ENCODE measurements at regions not wholly inside any gene's neighbourhood (a gene's known extent, or its start where the extent isn't known, plus 50 kb on each side); places are given as distances from the start of the nearest gene placed in this dataset.

DNA sequence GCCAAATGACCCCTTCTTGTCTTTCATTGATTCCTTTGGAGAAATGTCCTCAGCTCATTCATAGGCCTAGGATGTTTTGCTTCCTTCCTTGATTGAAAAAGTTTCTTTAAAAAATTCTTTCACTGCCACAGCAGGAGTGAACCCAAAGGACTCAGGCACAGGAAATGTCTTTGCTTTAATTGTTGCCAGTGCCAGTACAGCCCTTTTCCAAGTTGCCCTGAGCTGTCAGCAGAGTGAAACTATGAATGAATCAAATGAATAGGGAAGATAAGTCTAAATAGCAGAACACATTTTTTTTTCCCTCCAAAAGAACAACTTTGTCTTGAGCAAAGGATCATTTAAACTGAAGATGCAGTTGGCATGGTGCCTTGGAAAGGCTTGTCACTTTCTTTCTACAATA, 63.8 kb upstream of the SLC4A4 start:
- no peak for DNase-seq (ENCODE audit: low read depth in 2 of 2)

DNA sequence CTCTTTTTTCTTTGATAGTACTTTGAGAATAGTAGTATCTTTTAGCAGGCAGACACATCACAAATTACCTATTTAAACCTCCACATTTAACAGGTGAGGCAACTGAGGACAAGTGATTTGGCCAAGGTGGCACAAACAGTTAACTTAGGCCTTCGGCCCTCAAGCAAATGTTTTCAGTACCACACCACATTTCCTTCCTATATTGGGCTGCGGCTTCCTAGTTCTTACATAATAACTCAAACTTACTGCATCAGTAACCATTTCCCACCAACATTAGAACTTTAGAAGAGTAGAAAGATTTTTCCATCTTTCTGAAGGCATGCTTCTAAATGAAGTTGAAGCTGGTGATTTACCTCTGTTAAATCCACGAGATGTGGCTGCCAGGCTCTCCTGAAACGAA, 63.2 kb upstream of the SLC4A4 start:
- no peak for DNase-seq (ENCODE audit: low read depth in 2 of 2)

GRCh38 chr4:71277353-71277752, 61.5 kb upstream of the SLC4A4 start:
- no peak for DNase-seq (ENCODE audit: low read depth in 2 of 2)

- DNase-seq (ENCODE audit: low read depth in 2 of 2), result no peak
Observed at GRCh38 chr4:71283642-71284257, 55.1 kb upstream of the SLC4A4 start.

- DNase-seq (ENCODE audit: low read depth in 2 of 2), result no peak
Observed at GRCh38 chr4:71287305-71287704, 51.5 kb upstream of the SLC4A4 start.

- DNase-seq (ENCODE audit: low read depth in 2 of 2), result no peak
Observed at GRCh38 chr4:71288875-71289274, 49.9 kb upstream of the SLC4A4 start.

Data from stimulated activated CD8-positive, alpha-beta memory T cell treated with anti-CD3 and anti-CD28 coated beads, Interleukin-15, amount 100 ng/mL, for 48 hours (primary cell).